HCT116 (cell line): ENCODE measurements at regions not wholly inside any gene's neighbourhood (a gene's known extent, or its start where the extent isn't known, plus 50 kb on each side); places are given as distances from the start of the nearest gene placed in this dataset.

ENCODE experiments used
- ATAC-seq: fragments of 200-7000 bp; cut with Tn5 transposase; 2 replicates; pipeline ENCODE4 v1.9.1; 2020; ENCODE audit warnings: mild to moderate bottlenecking, moderate library complexity
- BruUV-seq: library from RNA; stranded (reverse); fragments of 400-500 nt; replicated peaks from 2 replicates; lab custom pipeline; 2021; lab: Mats Ljungman, UMichigan
- CTCF ChIA-PET: fragments of 300-600 bp; sonication (Branson Sonifier 250); formaldehyde crosslinking; loops from one replicate; lab custom pipeline; 2021; ENCODE audit warnings: antibody characterized with exemption; lab: Charles Lee
- POLR2A ChIA-PET: fragments of 300-600, 350-600 bp; sonication (Branson Sonifier 250); formaldehyde crosslinking; loops from one replicate; lab custom pipeline; 2021; ENCODE audit warnings: antibody characterized with exemption; lab: Charles Lee
- RAD21 ChIA-PET, 2 experiments: fragments of 300-600 bp; sonication (Branson Sonifier 250); formaldehyde crosslinking; loops; one replicate each; lab custom pipeline; 2023; ENCODE audit warnings: low total read pairs in 2 of 2; ENCODE audit not compliant: uncharacterized antibody in 2 of 2, unreplicated experiment in 2 of 2, low non-redundant PET in 1 of 2; lab: Charles Lee
- DNase-seq: peaks from one replicate; pipeline ENCODE4 v3.0.0-alpha.2; 2010; ENCODE audit warnings: low read depth, low spot score
- H2AFZ ChIP-seq: fragments of 200-600 bp; shearing (Covaris generic), sonication (generic); 2 replicates; pipeline ENCODE4 v1.6.1; 2017; ENCODE audit warnings: low read depth, mixed run types, mixed read lengths, antibody characterized with exemption, low read length; ENCODE audit not compliant: poor library complexity, severe bottlenecking
- H3K27ac ChIP-seq: 2 replicates; pipeline ENCODE4 v1.5.1; 2012; ENCODE audit warnings: low read depth, low read length
- H3K27me3 ChIP-seq: fragments of 200-600 bp; sonication (generic); 2 replicates; pipeline ENCODE4 v1.6.1; 2016; ENCODE audit warnings: mixed run types, low read length, mixed read lengths; ENCODE audit not compliant: insufficient read depth
- H3K36me3 ChIP-seq, 2 experiments: fragments of 200-500 bp in 1 of 2; fragments of 200-600 bp in 1 of 2; sonication (Bioruptor generic) in 1 of 2; sonication (generic) in 1 of 2; 2 replicates each; pipeline versions ENCODE4 v1.5.1 to v1.6.1; 2014 to 2016; ENCODE audit warnings: low read length in 2 of 2, inconsistent platforms in 1 of 2, mixed read lengths in 1 of 2, mixed run types in 1 of 2; ENCODE audit not compliant: insufficient read depth in 2 of 2, control insufficient read depth in 1 of 2
- H3K4me1 ChIP-seq, 2 experiments: fragments of 200-600 bp in 1 of 2; sonication (generic) in 1 of 2; 2 replicates each; pipeline versions ENCODE4 v1.5.1 to v1.6.1; 2012 to 2017; ENCODE audit warnings: low read length in 2 of 2, inconsistent platforms in 1 of 2, mild to moderate bottlenecking in 1 of 2, mixed read lengths in 1 of 2, mixed run types in 1 of 2, moderate library complexity in 1 of 2; ENCODE audit not compliant: insufficient read depth in 2 of 2, control insufficient read depth in 1 of 2
- H3K4me2 ChIP-seq: fragments of 200-600 bp; sonication (generic); 2 replicates; pipeline ENCODE4 v1.6.1; 2017; ENCODE audit warnings: mixed run types, low read length, mixed read lengths
- H3K4me3 ChIP-seq, 2 experiments: fragments of 200-600 bp in 1 of 2; sonication (generic) in 1 of 2; replicated peaks in 1 of 2; 2 replicates each; pipeline ENCODE4 v1.5.1; 2011 to 2016; ENCODE audit warnings: low read length in 2 of 2, control low read depth in 1 of 2, low read depth in 1 of 2, mild to moderate bottlenecking in 1 of 2, mixed read lengths in 1 of 2, mixed run types in 1 of 2
- H3K79me2 ChIP-seq: fragments of 200-600 bp; sonication (generic); 2 replicates; pipeline ENCODE4 v1.6.1; 2017; ENCODE audit warnings: mild to moderate bottlenecking, mixed run types, low read length, moderate library complexity, mixed read lengths; ENCODE audit not compliant: insufficient read depth
- H3K9ac ChIP-seq: fragments of 200-600 bp; sonication (generic); 2 replicates; pipeline ENCODE4 v1.6.1; 2016; ENCODE audit warnings: low read length, mixed read lengths
- H3K9me2 ChIP-seq: fragments of 200-600 bp; sonication (generic), shearing (Covaris generic); 2 replicates; pipeline ENCODE4 v1.6.1; 2017; ENCODE audit warnings: mixed run types, mild to moderate bottlenecking, moderate library complexity; ENCODE audit not compliant: insufficient read depth
- H3K9me3 ChIP-seq, 2 experiments: fragments of 200-500 bp in 1 of 2; fragments of 200-600 bp in 1 of 2; sonication (Bioruptor generic) in 1 of 2; sonication (generic) in 1 of 2; 2 replicates each; pipeline ENCODE4 v1.6.1; 2014 to 2017; ENCODE audit warnings: low read length in 2 of 2, mixed read lengths in 2 of 2, inconsistent platforms in 1 of 2, low read depth in 1 of 2, mild to moderate bottlenecking in 1 of 2, mixed run types in 1 of 2, moderate library complexity in 1 of 2; ENCODE audit not compliant: control insufficient read depth in 1 of 2, insufficient read depth in 1 of 2
- H4K20me1 ChIP-seq: fragments of 200-600 bp; sonication (generic), shearing (Covaris generic); 2 replicates; pipeline ENCODE4 v1.6.1; 2017; ENCODE audit warnings: mixed run types, mild to moderate bottlenecking, moderate library complexity; ENCODE audit not compliant: insufficient read depth
- ATF3 ChIP-seq: IDR thresholded peaks from 2 replicates; pipeline ENCODE4 v1.6.1; 2012
- CBX3 ChIP-seq: IDR thresholded peaks from 2 replicates; pipeline ENCODE4 v1.6.1; 2012; ENCODE audit warnings: low read depth
- CEBPB ChIP-seq: IDR thresholded peaks from 2 replicates; pipeline ENCODE4 v1.6.1; 2012; ENCODE audit warnings: low read depth
- EGR1 ChIP-seq: IDR thresholded peaks from 2 replicates; pipeline ENCODE4 v1.6.1; 2012; ENCODE audit warnings: low read depth
- EZH2phosphoT487 ChIP-seq: fragments of 200-600 bp; IDR thresholded peaks from 2 replicates; pipeline ENCODE4 v1.6.1; 2018; ENCODE audit warnings: antibody characterized with exemption, borderline replicate concordance
- FOSL1 ChIP-seq: IDR thresholded peaks from 2 replicates; pipeline ENCODE4 v1.6.1; 2012; ENCODE audit warnings: low read depth
- JUND ChIP-seq: IDR thresholded peaks from 2 replicates; pipeline ENCODE4 v1.6.1; 2012
- POLR2AphosphoS5 ChIP-seq: IDR thresholded peaks from 2 replicates; pipeline ENCODE4 v1.6.1; 2011; ENCODE audit warnings: mild to moderate bottlenecking, low read depth, low read length, moderate library complexity
- SP1 ChIP-seq: IDR thresholded peaks from 2 replicates; pipeline ENCODE4 v1.6.1; 2012; ENCODE audit warnings: low read depth
- YY1 ChIP-seq: IDR thresholded peaks from 2 replicates; pipeline ENCODE4 v1.6.1; 2011; ENCODE audit warnings: low read length, low read depth, moderate library complexity, mild to moderate bottlenecking; ENCODE audit not compliant: insufficient replicate concordance; ENCODE audit errors: extremely low read depth
- intact Hi-C: fragments of 100-400 bp; cut with micrococcal nuclease; formaldehyde crosslinking; loops from 2 replicates; pipeline ENCODE4 v1.10.0; 2022
- TF ChIP-seq, protein P1 (sequence below): IDR thresholded peaks from 2 replicates; pipeline ENCODE4 v1.6.1; 2011; ENCODE audit warnings: mild to moderate bottlenecking, low read length, moderate library complexity; ENCODE audit not compliant: insufficient replicate concordance; ENCODE audit errors: extremely low read depth
- TF ChIP-seq, protein P2 (sequence below): IDR thresholded peaks from 2 replicates; pipeline ENCODE4 v1.6.1; 2012
- TF ChIP-seq, protein P3 (sequence below): IDR thresholded peaks from 2 replicates; pipeline ENCODE4 v1.6.1; 2012; ENCODE audit warnings: low read depth

DNA sequence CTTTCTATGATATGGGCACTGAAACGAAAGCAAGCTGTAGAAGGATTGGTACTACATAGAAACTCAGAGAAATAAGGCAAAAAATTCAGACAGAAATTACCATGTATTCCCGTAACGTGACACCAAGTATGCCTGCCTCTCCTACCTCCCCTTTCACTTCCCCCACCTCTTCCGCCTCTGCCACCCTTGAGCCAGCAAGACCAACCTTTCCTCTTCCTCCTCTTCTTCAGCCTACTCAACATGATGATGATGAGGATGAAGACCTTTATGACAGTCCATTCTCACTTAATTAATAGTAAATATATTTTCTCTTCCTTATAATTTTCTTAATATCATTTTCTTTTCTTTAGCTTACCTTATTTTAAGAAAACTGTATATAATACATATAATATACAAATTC, 188.1 kb upstream of the VGLL2 start:
- no peaks in the 10 kb centered on the region for H3K4me1 ChIP-seq
- H3K27ac ChIP-seq: no peak overlapping the region
- intact Hi-C loops: no loop called here
- no peaks in the 10 kb centered on the region for H4K20me1 ChIP-seq
- H3K79me2 ChIP-seq: no peaks in the 10 kb centered on the region
- CTCF ChIA-PET: no interaction called here
- POLR2A ChIA-PET: no interaction called here
- no peak for TF ChIP-seq EGR1
- TF ChIP-seq, protein P1, sequence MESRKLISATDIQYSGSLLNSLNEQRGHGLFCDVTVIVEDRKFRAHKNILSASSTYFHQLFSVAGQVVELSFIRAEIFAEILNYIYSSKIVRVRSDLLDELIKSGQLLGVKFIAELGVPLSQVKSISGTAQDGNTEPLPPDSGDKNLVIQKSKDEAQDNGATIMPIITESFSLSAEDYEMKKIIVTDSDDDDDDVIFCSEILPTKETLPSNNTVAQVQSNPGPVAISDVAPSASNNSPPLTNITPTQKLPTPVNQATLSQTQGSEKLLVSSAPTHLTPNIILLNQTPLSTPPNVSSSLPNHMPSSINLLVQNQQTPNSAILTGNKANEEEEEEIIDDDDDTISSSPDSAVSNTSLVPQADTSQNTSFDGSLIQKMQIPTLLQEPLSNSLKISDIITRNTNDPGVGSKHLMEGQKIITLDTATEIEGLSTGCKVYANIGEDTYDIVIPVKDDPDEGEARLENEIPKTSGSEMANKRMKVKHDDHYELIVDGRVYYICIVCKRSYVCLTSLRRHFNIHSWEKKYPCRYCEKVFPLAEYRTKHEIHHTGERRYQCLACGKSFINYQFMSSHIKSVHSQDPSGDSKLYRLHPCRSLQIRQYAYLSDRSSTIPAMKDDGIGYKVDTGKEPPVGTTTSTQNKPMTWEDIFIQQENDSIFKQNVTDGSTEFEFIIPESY: no peak
- DNase-seq: no peak
- RAD21 ChIA-PET: no interaction called here
- no peak overlapping the region for H3K4me3 ChIP-seq
- H3K36me3 ChIP-seq: no peaks in the 10 kb centered on the region
- no peak for ATAC-seq
- H3K9me2 ChIP-seq: no peaks in the 10 kb centered on the region
- H3K9me3 ChIP-seq: no peaks in the 10 kb centered on the region
- no peak overlapping the region for H3K4me2 ChIP-seq
- no peaks in the 10 kb centered on the region for H3K27me3 ChIP-seq
- no peak overlapping the region for H3K9ac ChIP-seq
- no TSS peak for BruUV-seq
- H2AFZ ChIP-seq: no peak overlapping the region

GRCh38 chr6:117078624-117079023, 186.7 kb upstream of the VGLL2 start:
- Histone ChIP-seq H3K4me1 (no peaks in the 10 kb centered on the region), H3K79me2 (no peaks in the 10 kb centered on the region), H4K20me1 (no peaks in the 10 kb centered on the region), H3K9ac (no peak overlapping the region), H3K36me3 (no peaks in the 10 kb centered on the region), H3K27ac (no peak overlapping the region), H3K4me3 (no peak overlapping the region), H3K27me3 (no peaks in the 10 kb centered on the region), H3K9me2 (no peaks in the 10 kb centered on the region), H3K9me3 (no peaks in the 10 kb centered on the region), H2AFZ (no peak overlapping the region), H3K4me2 (no peak overlapping the region)
- BruUV-seq: no TSS peak
- TF ChIP-seq EZH2phosphoT487: no peak
- no peak for TF ChIP-seq FOSL1
- TF ChIP-seq EGR1: no peak
- TF ChIP-seq, protein P2, sequence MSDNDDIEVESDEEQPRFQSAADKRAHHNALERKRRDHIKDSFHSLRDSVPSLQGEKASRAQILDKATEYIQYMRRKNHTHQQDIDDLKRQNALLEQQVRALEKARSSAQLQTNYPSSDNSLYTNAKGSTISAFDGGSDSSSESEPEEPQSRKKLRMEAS: no peak
- no peak for TF ChIP-seq YY1
- no peak for TF ChIP-seq ATF3
- no peak for TF ChIP-seq CBX3
- TF ChIP-seq, protein P3, sequence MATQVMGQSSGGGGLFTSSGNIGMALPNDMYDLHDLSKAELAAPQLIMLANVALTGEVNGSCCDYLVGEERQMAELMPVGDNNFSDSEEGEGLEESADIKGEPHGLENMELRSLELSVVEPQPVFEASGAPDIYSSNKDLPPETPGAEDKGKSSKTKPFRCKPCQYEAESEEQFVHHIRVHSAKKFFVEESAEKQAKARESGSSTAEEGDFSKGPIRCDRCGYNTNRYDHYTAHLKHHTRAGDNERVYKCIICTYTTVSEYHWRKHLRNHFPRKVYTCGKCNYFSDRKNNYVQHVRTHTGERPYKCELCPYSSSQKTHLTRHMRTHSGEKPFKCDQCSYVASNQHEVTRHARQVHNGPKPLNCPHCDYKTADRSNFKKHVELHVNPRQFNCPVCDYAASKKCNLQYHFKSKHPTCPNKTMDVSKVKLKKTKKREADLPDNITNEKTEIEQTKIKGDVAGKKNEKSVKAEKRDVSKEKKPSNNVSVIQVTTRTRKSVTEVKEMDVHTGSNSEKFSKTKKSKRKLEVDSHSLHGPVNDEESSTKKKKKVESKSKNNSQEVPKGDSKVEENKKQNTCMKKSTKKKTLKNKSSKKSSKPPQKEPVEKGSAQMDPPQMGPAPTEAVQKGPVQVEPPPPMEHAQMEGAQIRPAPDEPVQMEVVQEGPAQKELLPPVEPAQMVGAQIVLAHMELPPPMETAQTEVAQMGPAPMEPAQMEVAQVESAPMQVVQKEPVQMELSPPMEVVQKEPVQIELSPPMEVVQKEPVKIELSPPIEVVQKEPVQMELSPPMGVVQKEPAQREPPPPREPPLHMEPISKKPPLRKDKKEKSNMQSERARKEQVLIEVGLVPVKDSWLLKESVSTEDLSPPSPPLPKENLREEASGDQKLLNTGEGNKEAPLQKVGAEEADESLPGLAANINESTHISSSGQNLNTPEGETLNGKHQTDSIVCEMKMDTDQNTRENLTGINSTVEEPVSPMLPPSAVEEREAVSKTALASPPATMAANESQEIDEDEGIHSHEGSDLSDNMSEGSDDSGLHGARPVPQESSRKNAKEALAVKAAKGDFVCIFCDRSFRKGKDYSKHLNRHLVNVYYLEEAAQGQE: no peak
- TF ChIP-seq, protein P1: no peak
- no peak for TF ChIP-seq POLR2AphosphoS5
- no peak for TF ChIP-seq CEBPB
- no peak for TF ChIP-seq SP1
- TF ChIP-seq JUND: no peak
- ChIA-PET RAD21 (no interaction called here), CTCF (no interaction called here), POLR2A (no interaction called here)
- DNase-seq (no peak), ATAC-seq (no peak)
- intact Hi-C loops: no loop called here
